Motor neuron (in vitro differentiated cells): ENCODE measurements at regions not wholly inside any gene's neighbourhood (a gene's known extent, or its start where the extent isn't known, plus 50 kb on each side); places are given as distances from the start of the nearest gene placed in this dataset.
A peak's percentile ranks its signal among the peaks of the same experiment; 100 is the strongest.
"Not testable (repeated sequence)": the region's sequence is repeated elsewhere in the genome, so short reads cannot be mapped to it uniquely, and the experiment has no call there.

Experiments
- ATAC-seq, 8 experiments: fragments of 200-7000 bp; cut with Tn5 transposase; replicated peaks in 6 of 8; 2 replicates each; pipeline ENCODE4 v1.8.0; 2021; ENCODE audit warnings: mild to moderate bottlenecking in 8 of 8, moderate library complexity in 8 of 8
- H3K27ac ChIP-seq, 2 donors: fragments of 250-450 bp; sonication (Bioruptor Pico); 2 replicates each; pipeline ENCODE4 v1.9.0; 2021; ENCODE audit warnings: antibody characterized with exemption in 2 of 2, mild to moderate bottlenecking in 2 of 2, moderate library complexity in 1 of 2
- H3K4me1 ChIP-seq, 2 donors: fragments of 250-450 bp; sonication (Bioruptor Pico); replicated peaks in 1 of 2; 2 replicates each; pipeline ENCODE4 v1.6.1; 2021; ENCODE audit warnings: antibody characterized with exemption in 2 of 2, mild to moderate bottlenecking in 2 of 2, moderate library complexity in 1 of 2
- H3K4me3 ChIP-seq, 5 donors: fragments of 250-450 bp; sonication (Bioruptor Pico); 2 replicates each; pipeline ENCODE4 v1.9.0; 2021; ENCODE audit warnings: antibody characterized with exemption in 5 of 5, mild to moderate bottlenecking in 5 of 5, moderate library complexity in 4 of 5
- WGBS, 10 experiments: fragments of 450-650 bp; shearing (Covaris generic); methylation state at CpG; one replicate each; pipeline ENCODE4 v1.0.0; 2022; 5-methylcytosine and 5-hydroxymethylcytosine counted together
- in situ Hi-C, 9 experiments: fragments of 400-800 bp; cut with MboI; loops; one replicate each; pipeline ENCODE4 v1.15.0; 2021; ENCODE audit warnings: low sequenced_read_pairs in 9 of 9, low pct_unique_long_range_greater_than_20kb in 2 of 9; ENCODE audit not compliant: unreplicated experiment in 9 of 9

- H3K27ac ChIP-seq, ATAC-seq, H3K4me3 ChIP-seq: not testable (repeated sequence)
Measured at GRCh38 chr16:21509437-21510086, 89.8 kb upstream of the METTL9 start.

DNA sequence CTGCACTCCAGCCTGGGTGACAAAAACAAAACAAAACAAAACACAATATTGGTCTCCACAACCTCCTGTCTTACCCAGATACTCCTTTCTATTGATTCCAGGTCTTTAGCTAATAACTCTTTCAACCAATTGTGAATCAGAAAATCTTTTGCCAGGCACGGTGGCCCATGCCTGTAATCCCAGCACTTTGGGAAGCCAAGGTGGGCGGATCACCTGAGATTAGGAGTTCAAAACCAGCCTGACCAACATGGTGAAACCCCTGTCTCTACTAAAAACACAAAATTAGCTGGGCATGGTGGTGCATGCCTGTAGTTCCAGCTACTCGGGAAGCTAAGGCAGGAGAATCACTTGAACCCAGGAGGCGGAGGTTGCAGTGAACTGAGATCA is 88.5 kb upstream of the METTL9 start:
- Histone ChIP-seq H3K27ac (peak overlapping the region in 1 of 2 donors; percentile 82), H3K4me1 (peaks cover 47 to 68% of the 10 kb centered on the region in 2 donors)
- 60 to 100% (median 82%) methylated on average over 1 to 4 of the region's 4 CpGs; no CpG with 5 or more reads in 6 of the 10 experiments for WGBS, 10 experiments
- in situ Hi-C loops, ATAC-seq, H3K4me3 ChIP-seq: not testable (repeated sequence)

More at GRCh38 chr16:21509437-21510086, 89.8 kb upstream of the METTL9 start:
- peaks cover 36 to 62% of the 10 kb centered on the region in 2 donors for H3K4me1 ChIP-seq
- WGBS, 10 experiments: 40 to 100% (median 87%) methylated on average over 1 to 2 of the region's 10 CpGs; no CpG with 5 or more reads in 6 of the 10 experiments
- in situ Hi-C loops: not testable (repeated sequence)

DNA sequence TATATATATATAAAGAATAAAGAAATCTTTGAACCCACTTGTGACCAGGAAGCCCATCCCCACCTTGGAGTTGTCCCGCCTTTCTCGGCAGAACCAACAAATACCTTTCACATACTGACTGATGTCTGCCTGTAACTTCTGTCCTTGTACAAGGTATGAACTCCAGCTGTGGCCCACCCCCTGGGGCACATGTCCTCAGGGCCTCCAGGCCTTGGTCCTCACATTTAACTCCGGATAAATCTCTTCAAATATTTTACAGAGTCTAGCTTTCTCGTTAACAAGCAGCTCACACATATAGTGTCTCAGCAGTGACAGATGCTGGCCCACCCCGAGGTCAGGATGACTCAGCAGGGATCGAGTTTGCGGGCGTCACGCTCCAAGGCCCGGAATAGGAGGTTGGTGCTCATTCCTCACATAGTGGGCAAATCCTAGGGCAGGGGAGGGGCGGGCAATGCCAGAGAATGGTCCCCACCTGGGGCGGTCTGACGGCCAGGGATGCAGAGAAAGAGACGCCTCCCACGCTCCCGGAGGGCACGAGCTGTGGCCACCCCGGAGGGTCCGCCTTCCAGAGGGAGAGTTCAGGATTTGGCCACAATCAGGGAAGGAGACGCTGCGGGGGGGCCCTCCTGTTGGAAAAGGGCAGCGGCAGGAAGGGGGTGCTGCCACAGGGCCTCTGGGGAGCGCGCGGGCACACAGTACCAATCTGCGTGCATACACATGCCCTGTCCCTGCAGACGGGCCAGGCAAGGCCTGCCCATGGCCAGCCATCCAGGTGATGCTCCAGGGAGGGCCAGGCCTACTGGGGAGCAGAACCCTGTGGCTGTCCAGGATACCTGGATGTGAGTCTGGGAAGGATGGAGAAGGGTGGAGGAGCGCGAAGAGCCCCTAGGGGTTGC is 87.8 kb upstream of the METTL9 start:
- Histone ChIP-seq H3K27ac (peak overlapping the region in 1 of 2 donors; percentile 82), H3K4me1 (peaks cover 47 to 73% of the 10 kb centered on the region in 2 donors)
- H3K4me3 ChIP-seq, in situ Hi-C loops: not testable (repeated sequence)
- 14 to 81% (median 46%) methylated on average over 2 to 16 of the region's 29 CpGs; no CpG with 5 or more reads in 4 of the 10 experiments for WGBS, 10 experiments
- ATAC-seq: peak; percentile 62 to 85 (median 80)

- WGBS, 10 experiments: 60 to 100% (median 93%) methylated on average over 1 to 3 of the region's 20 CpGs; no CpG with 5 or more reads in 6 of the 10 experiments
- peaks cover 50 to 71% of the 10 kb centered on the region in 2 donors for H3K4me1 ChIP-seq
- ATAC-seq: peak in 5 of 8 experiments; percentile 1 to 9 (median 1)
- H3K4me3 ChIP-seq, in situ Hi-C loops: not testable (repeated sequence)
- peak overlapping the region in 1 of 2 donors; percentile 82 for H3K27ac ChIP-seq
Measured at GRCh38 chr16:21512280-21513192, 86.8 kb upstream of the METTL9 start.

DNA sequence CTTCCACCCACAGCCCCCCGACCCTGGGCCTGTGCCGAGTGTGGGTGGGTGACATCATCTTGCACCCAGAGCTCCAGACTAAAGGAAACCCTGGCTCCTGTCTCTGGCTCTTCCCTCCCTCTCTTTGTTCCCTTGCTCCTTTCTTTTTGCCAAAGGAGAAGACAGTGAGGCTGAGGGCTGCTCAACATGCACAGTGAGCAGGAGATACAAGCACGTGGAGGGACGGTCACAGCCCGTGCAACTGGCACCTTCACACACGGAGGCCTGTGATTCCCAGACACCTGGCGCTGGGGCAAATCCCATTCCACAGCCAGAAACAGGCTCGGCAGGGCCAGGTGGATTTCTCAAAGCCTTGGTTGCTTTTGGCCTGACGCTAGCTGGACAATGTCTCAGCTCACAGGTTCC is 86.0 kb upstream of the METTL9 start:
- peaks cover 43 to 66% of the 10 kb centered on the region in 2 donors for H3K4me1 ChIP-seq
- in situ Hi-C loops, H3K27ac ChIP-seq, H3K4me3 ChIP-seq: not testable (repeated sequence)
- WGBS, 10 experiments: 33 to 100% (median 76%) methylated on average over 1 to 5 of the region's 9 CpGs; no CpG with 5 or more reads in 5 of the 10 experiments
- ATAC-seq: peak in 5 of 8 experiments; percentile 1 to 12 (median 4)

GRCh38 chr16:21513812-21514473 is 85.4 kb upstream of the METTL9 start:
- WGBS, 10 experiments: 20 to 100% (median 86%) methylated on average over 1 to 5 of the region's 18 CpGs; no CpG with 5 or more reads in 4 of the 10 experiments
- in situ Hi-C loops, H3K4me3 ChIP-seq, ATAC-seq, H3K27ac ChIP-seq: not testable (repeated sequence)
- H3K4me1 ChIP-seq: peaks cover 41 to 62% of the 10 kb centered on the region in 2 donors

DNA sequence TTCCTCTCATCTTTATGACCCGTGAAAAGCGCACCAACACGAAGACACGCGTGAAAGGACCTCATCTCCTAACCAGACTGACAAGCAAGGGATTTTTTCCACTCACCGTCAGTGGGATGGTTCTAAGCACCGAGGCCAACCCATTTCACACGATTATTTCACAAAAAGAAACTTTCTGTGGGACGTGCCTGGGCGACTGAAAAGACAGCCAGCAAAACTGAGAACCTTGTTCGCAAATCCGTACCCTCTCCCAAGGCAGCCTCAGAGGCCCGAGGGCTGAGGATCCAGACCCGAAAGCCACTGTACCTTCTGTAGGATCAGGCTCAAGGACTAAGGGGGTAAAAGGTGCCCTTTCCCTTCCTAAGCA is 84.9 kb upstream of the METTL9 start:
- H3K4me1 ChIP-seq: peaks cover 41 to 57% of the 10 kb centered on the region in 2 donors
- H3K4me3 ChIP-seq, in situ Hi-C loops, H3K27ac ChIP-seq, ATAC-seq: not testable (repeated sequence)
- 21 to 95% (median 92%) methylated on average over 4 to 10 of the region's 14 CpGs; no CpG with 5 or more reads in 5 of the 10 experiments for WGBS, 10 experiments

DNA sequence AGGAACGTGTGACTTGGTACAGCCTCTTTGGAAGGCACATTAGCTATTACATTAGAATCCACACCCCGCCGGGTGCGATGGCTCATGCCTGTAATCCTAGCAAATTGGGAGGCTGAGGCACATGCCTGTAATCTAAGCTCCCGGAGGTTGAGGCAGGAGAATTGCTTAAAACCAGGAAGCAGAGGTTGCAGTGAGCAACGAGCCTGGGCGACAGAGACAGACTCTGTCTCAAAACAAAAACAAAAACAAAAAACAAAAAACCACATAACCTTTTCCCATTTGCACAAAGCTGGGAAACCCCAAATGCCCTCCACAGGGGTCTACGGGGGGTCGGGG is 82.7 kb upstream of the METTL9 start:
- ATAC-seq, H3K27ac ChIP-seq, in situ Hi-C loops, H3K4me3 ChIP-seq: not testable (repeated sequence)
- H3K4me1 ChIP-seq: peaks cover 44 to 45% of the 10 kb centered on the region in 2 donors
- no CpG with 5 or more reads among the region's 9 CpGs for WGBS, 10 experiments

- ATAC-seq, H3K27ac ChIP-seq, in situ Hi-C loops: not testable (repeated sequence)
- Histone ChIP-seq H3K4me1 (peaks cover 41 to 42% of the 10 kb centered on the region in 2 donors), H3K4me3 (peak overlapping the region in 3 of 5 donors; percentile 13 to 27 (median 26))
- WGBS, 10 experiments: 0 to 35% methylated on average over 1 to 2 of the region's 10 CpGs; no CpG with 5 or more reads in 8 of the 10 experiments
Measured at GRCh38 chr16:21517263-21517662, 82.1 kb upstream of the METTL9 start.

DNA sequence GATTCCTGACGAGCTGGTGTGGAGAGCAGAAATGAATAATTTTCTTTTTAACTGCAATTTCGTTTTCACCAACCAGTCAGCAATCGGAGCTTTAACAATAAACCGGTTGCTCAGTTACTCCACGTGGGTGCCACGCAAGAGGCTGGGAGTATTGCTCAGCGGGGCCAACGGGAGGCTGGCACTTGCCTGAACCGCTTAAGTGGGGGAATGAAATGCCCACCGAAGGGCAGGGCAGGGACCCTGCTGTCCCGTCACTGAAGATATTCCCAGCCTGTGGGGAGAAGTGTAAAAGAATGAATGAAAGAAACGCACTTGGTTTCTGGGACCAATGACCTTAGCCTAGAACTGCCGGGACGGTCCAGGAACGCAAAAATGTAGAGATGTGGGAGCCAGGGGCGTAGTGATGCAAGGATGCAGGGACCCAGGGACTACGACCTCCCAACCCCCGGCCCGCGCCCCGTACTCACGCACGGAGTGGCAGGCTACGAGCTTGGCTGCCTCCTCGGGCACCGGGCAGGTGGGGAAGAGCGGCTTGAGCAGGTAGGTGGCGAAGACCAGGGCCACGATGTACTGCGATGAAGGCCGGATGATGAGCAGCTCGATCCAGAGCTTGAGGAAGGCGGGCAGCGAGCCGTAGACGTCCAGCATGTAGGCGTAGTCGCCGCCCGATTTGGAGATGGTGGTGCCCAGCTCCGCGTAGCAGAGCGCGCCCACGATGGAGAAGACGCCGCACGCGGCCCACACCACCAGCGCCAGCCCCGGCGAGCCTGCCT is 79.8 kb upstream of the METTL9 start:
- peak overlapping the region; percentile 66 to 100 (median 85) for H3K4me3 ChIP-seq
- peaks cover 22 to 26% of the 10 kb centered on the region in 2 donors for H3K4me1 ChIP-seq
- peak in 3 of 8 experiments; percentile 0 to 5 (median 1) for ATAC-seq
- peak overlapping the region; percentile 91 to 93 for H3K27ac ChIP-seq
- 0% methylated on average over 4 of the region's 52 CpGs; no CpG with 5 or more reads in 8 of the 10 experiments for whole genome bisulfite sequencing, 10 experiments
- in situ Hi-C loops: not testable (repeated sequence)
